A549 (cell line): ENCODE measurements at regions not wholly inside any gene's neighbourhood (a gene's known extent, or its start where the extent isn't known, plus 50 kb on each side); places are given as distances from the start of the nearest gene placed in this dataset.
A peak's percentile ranks its signal among the peaks of the same experiment; 100 is the strongest.

Experiments used
- ATAC-seq, 2 experiments: fragments of 200-7000 bp in 1 of 2; fragments of >200 bp in 1 of 2; cut with Nextera tagmentation in 1 of 2; cut with Tn5 transposase in 1 of 2; 3 replicates each; pipeline versions ENCODE4 v1.8.0 to v1.9.1; 2018 to 2020; ENCODE audit warnings: mild to moderate bottlenecking in 1 of 2, moderate library complexity in 1 of 2
- CTCF ChIA-PET: fragments of 300-600 bp; sonication (Branson Sonifier 250); formaldehyde crosslinking; extraction: SDS; loops from one replicate; lab custom pipeline; 2021; ENCODE audit warnings: antibody characterized with exemption, inconsistent platforms; lab: Yijun Ruan, JAX
- POLR2A ChIA-PET: fragments of 350-600 bp; formaldehyde crosslinking; extraction: SDS; loops from one replicate; lab custom pipeline; 2021; ENCODE audit warnings: antibody characterized with exemption, inconsistent platforms; lab: Yijun Ruan, JAX
- DNase-seq, 2 experiments: peaks; one replicate each; pipeline versions ENCODE4 v3.0.0 to v3.0.0-alpha.2; 2011 to 2016; ENCODE audit warnings: low read depth in 1 of 2, low spot score in 1 of 2
- FAIRE-seq: peaks from 2 replicates; lab custom pipeline; 2011; peaks lifted over from hg19 to GRCh38; lab: Jason Lieb, UNC
- H3K27ac ChIP-seq, 2 experiments: fragments of >200 bp; sonication (Bioruptor Twin); formaldehyde crosslinking; 3 replicates each; pipeline ENCODE4 v1.5.1; 2016 to 2017
- H3K4me1 ChIP-seq: fragments of >200 bp; sonication (Bioruptor Twin); formaldehyde crosslinking; 3 replicates; pipeline ENCODE4 v1.6.1; 2016
- H3K4me2 ChIP-seq: fragments of >200 bp; sonication (Bioruptor Twin); formaldehyde crosslinking; 3 replicates; pipeline ENCODE4 v1.6.1; 2016
- H3K4me3 ChIP-seq: fragments of >200 bp; sonication (Bioruptor Twin); formaldehyde crosslinking; 3 replicates; pipeline ENCODE4 v1.5.1; 2016
- H3K9me3 ChIP-seq: fragments of >200 bp; sonication (Bioruptor Twin); formaldehyde crosslinking; 3 replicates; pipeline ENCODE4 v1.6.1; 2016
- CEBPB ChIP-seq, 2 experiments: fragments of >200 bp in 1 of 2; sonication (Bioruptor Twin) in 1 of 2; formaldehyde crosslinking in 1 of 2; IDR thresholded peaks; 2 replicates each; pipeline ENCODE4 v1.6.1; 2012 to 2016
- CHD4 ChIP-seq: fragments of 200-600 bp; sonication (generic); IDR thresholded peaks from 2 replicates; pipeline ENCODE4 v1.6.1; 2016; ENCODE audit warnings: antibody characterized with exemption, mild to moderate bottlenecking, borderline replicate concordance
- EHF ChIP-seq: fragments of 250-450 bp; sonication (Bioruptor Pico); IDR thresholded peaks from 2 replicates; pipeline ENCODE4 v1.5.0; 2020; ENCODE audit warnings: mild to moderate bottlenecking
- EHMT2 ChIP-seq: fragments of 200-600 bp; sonication (generic); IDR thresholded peaks from 2 replicates; pipeline ENCODE4 v1.6.1; 2016; ENCODE audit warnings: antibody characterized with exemption, low read depth, mild to moderate bottlenecking, moderate library complexity
- ESRRA ChIP-seq: fragments of 150-350 bp; IDR thresholded peaks from 2 replicates; pipeline ENCODE4 v1.6.1; 2014; ENCODE audit warnings: mild to moderate bottlenecking, low read length, borderline replicate concordance
- FOSB ChIP-seq: fragments of 250-450 bp; sonication (Bioruptor Pico); IDR thresholded peaks from 2 replicates; pipeline ENCODE4 v1.5.0; 2020; ENCODE audit warnings: mild to moderate bottlenecking, moderate library complexity
- HDAC2 ChIP-seq: fragments of 200-600 bp; sonication (generic); IDR thresholded peaks from 2 replicates; pipeline ENCODE4 v1.6.1; 2016
- HEYL ChIP-seq: fragments of 250-450 bp; sonication (Bioruptor Pico); IDR thresholded peaks from 2 replicates; pipeline ENCODE4 v1.8.0; 2021; ENCODE audit warnings: mild to moderate bottlenecking, moderate library complexity
- HOXA7 ChIP-seq: fragments of 250-450 bp; sonication (Bioruptor Pico); IDR thresholded peaks from 2 replicates; pipeline ENCODE4 v1.5.0; 2020; ENCODE audit warnings: mild to moderate bottlenecking, moderate library complexity
- HOXB13 ChIP-seq: fragments of 250-450 bp; sonication (Bioruptor Pico); IDR thresholded peaks from 2 replicates; pipeline ENCODE4 v1.5.0; 2020; ENCODE audit warnings: low read depth, mild to moderate bottlenecking, moderate library complexity
- HOXB5 ChIP-seq: fragments of 250-450 bp; sonication (Bioruptor Pico); IDR thresholded peaks from 2 replicates; pipeline ENCODE4 v1.5.0; 2020; ENCODE audit warnings: mild to moderate bottlenecking, moderate library complexity
- MAFK ChIP-seq: fragments of 450-650 bp; IDR thresholded peaks from 2 replicates; pipeline ENCODE4 v1.6.1; 2014; ENCODE audit not compliant: partially characterized antibody
- NPAS2 ChIP-seq: fragments of 250-450 bp; sonication (Bioruptor Pico); IDR thresholded peaks from 2 replicates; pipeline ENCODE4 v1.8.0; 2022; ENCODE audit warnings: mild to moderate bottlenecking, moderate library complexity, borderline replicate concordance
- PHF8 ChIP-seq: fragments of 200-600 bp; sonication (generic); IDR thresholded peaks from 2 replicates; pipeline ENCODE4 v1.6.1; 2016; ENCODE audit warnings: low read depth, mild to moderate bottlenecking, antibody characterized with exemption, moderate library complexity, borderline replicate concordance
- POLR2A ChIP-seq: IDR thresholded peaks from 2 replicates; pipeline ENCODE4 v1.6.1; 2012; ENCODE audit warnings: mild to moderate bottlenecking, low read length
- POLR2AphosphoS2 ChIP-seq: conservative IDR thresholded peaks from 2 replicates; pipeline ENCODE4 v1.6.1; 2012; ENCODE audit warnings: low read length, improper control_type of control experiment, inconsistent platforms
- RNF2 ChIP-seq: fragments of 200-600 bp; sonication (generic); IDR thresholded peaks from 2 replicates; pipeline ENCODE4 v1.6.1; 2016; ENCODE audit warnings: low read depth, mild to moderate bottlenecking, antibody characterized with exemption, moderate library complexity, borderline replicate concordance
- SMC3 ChIP-seq: fragments of >200 bp; sonication (Bioruptor Twin); formaldehyde crosslinking; IDR thresholded peaks from 3 replicates; pipeline ENCODE4 v1.6.1; 2018; ENCODE audit warnings: inconsistent platforms
- SREBF2 ChIP-seq: fragments of 450-650 bp; IDR thresholded peaks from 2 replicates; pipeline ENCODE4 v1.6.1; 2014; ENCODE audit warnings: mild to moderate bottlenecking, moderate library complexity
- ZC3H11A ChIP-seq: fragments of 450-650 bp; IDR thresholded peaks from 2 replicates; pipeline ENCODE4 v1.6.1; 2014; ENCODE audit warnings: antibody characterized with exemption, mild to moderate bottlenecking
- ZSCAN20 ChIP-seq: fragments of 250-450 bp; sonication (Bioruptor Pico); IDR thresholded peaks from 2 replicates; pipeline ENCODE4 v1.8.0; 2022; ENCODE audit warnings: mild to moderate bottlenecking, moderate library complexity
- WGBS: methylation state at CpG from one replicate; pipeline ENCODE4 v1.1.6; 2017; ENCODE audit errors: missing lambda C conversion rate; 5-methylcytosine and 5-hydroxymethylcytosine counted together
- TF ChIP-seq, protein P1 (sequence below): fragments of 150-350 bp; IDR thresholded peaks from 2 replicates; pipeline ENCODE4 v1.6.1; 2014; ENCODE audit warnings: low read depth, mild to moderate bottlenecking, low read length
- TF ChIP-seq, protein P2 (sequence below): fragments of 250-450 bp; sonication (Bioruptor Pico); IDR thresholded peaks from 2 replicates; pipeline ENCODE4 v1.5.0; 2020; ENCODE audit warnings: low read depth, mild to moderate bottlenecking, moderate library complexity
- TF ChIP-seq, protein P3 (sequence below): IDR thresholded peaks from 2 replicates; pipeline ENCODE4 v1.6.1; 2012
- TF ChIP-seq, protein P4 (sequence below): fragments of >200 bp; sonication (Bioruptor Twin); formaldehyde crosslinking; IDR thresholded peaks from 3 replicates; pipeline ENCODE4 v1.6.1; 2016

DNA sequence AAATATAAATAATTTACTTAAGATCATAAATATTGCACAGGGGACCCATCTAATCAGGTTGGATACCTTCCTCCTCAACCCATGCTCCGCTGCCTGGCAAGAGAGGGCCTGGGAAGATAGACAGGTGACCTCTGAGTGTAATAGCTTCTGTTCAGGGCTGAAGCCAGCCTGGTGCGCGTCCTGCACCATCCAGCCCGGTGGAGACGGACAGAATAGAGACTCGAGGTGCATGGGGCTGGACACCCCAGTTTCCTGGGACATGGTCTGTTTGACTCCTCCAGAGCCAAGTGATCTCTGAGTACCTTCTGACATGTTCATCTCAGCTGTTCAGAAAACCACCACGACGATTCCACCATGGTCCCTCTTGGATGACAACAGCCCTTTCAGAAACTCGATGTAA is 209.3 kb upstream of the MYT1L start:
- FAIRE-seq = no peak
- CTCF ChIA-PET = interaction anchor here (0.9 kb wide), 1 partner anchor 10 kb away, joined by 4 read pairs; no protein-coding TSS in a partner anchor
- Histone ChIP-seq H3K9me3 (no peaks in the 10 kb centered on the region), H3K27ac (no peak overlapping the region), H3K4me2 (no peak overlapping the region), H3K4me1 (no peaks in the 10 kb centered on the region), H3K4me3 (no peak overlapping the region)
- no peak for ATAC-seq
- 6% methylated on average over 9 of the region's 9 CpGs for WGBS
- POLR2A ChIA-PET = no interaction called here
- TF ChIP-seq HOXA7 (CRISPR knock-in tag) (no peak), NPAS2 (CRISPR knock-in tag) (no peak), HOXB5 (no peak), ZC3H11A (no peak), CHD4 (no peak)
- TF ChIP-seq, protein P1, sequence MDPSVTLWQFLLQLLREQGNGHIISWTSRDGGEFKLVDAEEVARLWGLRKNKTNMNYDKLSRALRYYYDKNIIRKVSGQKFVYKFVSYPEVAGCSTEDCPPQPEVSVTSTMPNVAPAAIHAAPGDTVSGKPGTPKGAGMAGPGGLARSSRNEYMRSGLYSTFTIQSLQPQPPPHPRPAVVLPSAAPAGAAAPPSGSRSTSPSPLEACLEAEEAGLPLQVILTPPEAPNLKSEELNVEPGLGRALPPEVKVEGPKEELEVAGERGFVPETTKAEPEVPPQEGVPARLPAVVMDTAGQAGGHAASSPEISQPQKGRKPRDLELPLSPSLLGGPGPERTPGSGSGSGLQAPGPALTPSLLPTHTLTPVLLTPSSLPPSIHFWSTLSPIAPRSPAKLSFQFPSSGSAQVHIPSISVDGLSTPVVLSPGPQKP = no peak
- no peak for DNase-seq

- no peaks in the 10 kb centered on the region for H3K4me1 ChIP-seq
- ChIA-PET CTCF (interaction anchor here (1.3 kb wide), 1 partner anchor 21 kb away, joined by 3 read pairs; no protein-coding TSS in a partner anchor), POLR2A (no interaction called here)
- H3K9me3 ChIP-seq = no peaks in the 10 kb centered on the region
- no peak for DNase-seq
- no peak overlapping the region for H3K4me2 ChIP-seq
- H3K4me3 ChIP-seq = no peak overlapping the region
- FAIRE-seq = no peak
- H3K27ac ChIP-seq = no peak overlapping the region
- no peak for ATAC-seq
- TF ChIP-seq, protein P2, sequence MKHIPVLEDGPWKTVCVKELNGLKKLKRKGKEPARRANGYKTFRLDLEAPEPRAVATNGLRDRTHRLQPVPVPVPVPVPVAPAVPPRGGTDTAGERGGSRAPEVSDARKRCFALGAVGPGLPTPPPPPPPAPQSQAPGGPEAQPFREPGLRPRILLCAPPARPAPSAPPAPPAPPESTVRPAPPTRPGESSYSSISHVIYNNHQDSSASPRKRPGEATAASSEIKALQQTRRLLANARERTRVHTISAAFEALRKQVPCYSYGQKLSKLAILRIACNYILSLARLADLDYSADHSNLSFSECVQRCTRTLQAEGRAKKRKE (CRISPR knock-in tag) = no peak
- no peak for TF ChIP-seq ESRRA
- TF ChIP-seq, protein P3, sequence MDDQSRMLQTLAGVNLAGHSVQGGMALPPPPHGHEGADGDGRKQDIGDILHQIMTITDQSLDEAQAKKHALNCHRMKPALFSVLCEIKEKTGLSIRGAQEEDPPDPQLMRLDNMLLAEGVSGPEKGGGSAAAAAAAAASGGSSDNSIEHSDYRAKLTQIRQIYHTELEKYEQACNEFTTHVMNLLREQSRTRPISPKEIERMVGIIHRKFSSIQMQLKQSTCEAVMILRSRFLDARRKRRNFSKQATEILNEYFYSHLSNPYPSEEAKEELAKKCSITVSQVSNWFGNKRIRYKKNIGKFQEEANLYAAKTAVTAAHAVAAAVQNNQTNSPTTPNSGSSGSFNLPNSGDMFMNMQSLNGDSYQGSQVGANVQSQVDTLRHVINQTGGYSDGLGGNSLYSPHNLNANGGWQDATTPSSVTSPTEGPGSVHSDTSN = no peak
- TF ChIP-seq, protein P4, sequence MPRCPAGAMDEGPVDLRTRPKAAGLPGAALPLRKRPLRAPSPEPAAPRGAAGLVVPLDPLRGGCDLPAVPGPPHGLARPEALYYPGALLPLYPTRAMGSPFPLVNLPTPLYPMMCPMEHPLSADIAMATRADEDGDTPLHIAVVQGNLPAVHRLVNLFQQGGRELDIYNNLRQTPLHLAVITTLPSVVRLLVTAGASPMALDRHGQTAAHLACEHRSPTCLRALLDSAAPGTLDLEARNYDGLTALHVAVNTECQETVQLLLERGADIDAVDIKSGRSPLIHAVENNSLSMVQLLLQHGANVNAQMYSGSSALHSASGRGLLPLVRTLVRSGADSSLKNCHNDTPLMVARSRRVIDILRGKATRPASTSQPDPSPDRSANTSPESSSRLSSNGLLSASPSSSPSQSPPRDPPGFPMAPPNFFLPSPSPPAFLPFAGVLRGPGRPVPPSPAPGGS = no peak
- TF ChIP-seq HDAC2 = no peak
- no peak for TF ChIP-seq POLR2A
- TF ChIP-seq MAFK = no peak
- no peak for TF ChIP-seq PHF8
- TF ChIP-seq SMC3 = no peak
- TF ChIP-seq RNF2 = no peak
- TF ChIP-seq FOSB (CRISPR knock-in tag) = no peak
- no peak for TF ChIP-seq HEYL (CRISPR knock-in tag)
- TF ChIP-seq EHF = no peak
- no peak for TF ChIP-seq EHMT2
- 6% methylated on average over 11 of the region's 11 CpGs for WGBS
These were observed 205.5 kb upstream of the MYT1L start for GRCh38 chr2:2536416-2537056.

DNA sequence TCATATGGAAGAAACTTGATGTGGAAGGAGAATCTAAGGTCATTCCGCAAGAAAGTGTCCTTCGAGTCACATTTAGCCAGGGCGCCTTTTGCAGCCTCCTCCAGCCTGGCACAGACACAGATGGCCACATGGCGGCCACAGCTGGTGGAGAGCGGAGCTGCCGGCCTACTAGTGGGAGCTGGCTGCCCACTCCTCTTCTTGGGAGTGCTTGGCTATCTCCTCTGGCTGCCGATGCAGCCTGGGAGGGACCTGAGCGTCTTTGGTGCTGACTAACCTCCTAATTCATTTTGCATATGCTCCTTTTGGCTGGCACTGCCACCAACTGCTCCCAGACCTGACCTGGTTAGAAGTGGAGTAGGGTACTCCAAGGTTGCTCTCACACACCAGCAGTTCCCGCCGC is 199.3 kb upstream of the MYT1L start:
- peak in 1 of 2 experiments; percentile 9 for DNase-seq
- TF ChIP-seq FOSB (CRISPR knock-in tag) = no peak
- no peak for TF ChIP-seq ZSCAN20 (CRISPR knock-in tag)
- no peak for TF ChIP-seq CEBPB (IDR thresholded peaks at IDR 0.05)
- TF ChIP-seq, protein P3 = no peak
- TF ChIP-seq, protein P4 = no peak
- no peak for TF ChIP-seq POLR2AphosphoS2
- TF ChIP-seq SREBF2 = no peak
- TF ChIP-seq HOXB13 (CRISPR knock-in tag) = no peak
- TF ChIP-seq, all 56 proteins: peak for 0
- ChIA-PET CTCF (interaction anchor here (1.0 kb wide), 1 partner anchor 10 kb away, joined by 4 read pairs; no protein-coding TSS in a partner anchor), POLR2A (no interaction called here)
- ATAC-seq (peak in 1 of 2 experiments; percentile 82; a peak in 3 of 6 replicates), FAIRE-seq (no peak)
- Histone ChIP-seq H3K27ac (no peak overlapping the region), H3K4me3 (no peak overlapping the region), H3K9me3 (no peaks in the 10 kb centered on the region), H3K4me1 (no peaks in the 10 kb centered on the region), H3K4me2 (no peak overlapping the region)
- 27% methylated on average over 10 of the region's 10 CpGs for WGBS
